HG02798 (cell line): ENCODE measurements at regions not wholly inside any gene's neighbourhood (a gene's known extent, or its start where the extent isn't known, plus 50 kb on each side); places are given as distances from the start of the nearest gene placed in this dataset.
A peak's percentile ranks its signal among the peaks of the same experiment; 100 is the strongest.
"Not testable (repeated sequence)": the region's sequence is repeated elsewhere in the genome, so short reads cannot be mapped to it uniquely, and the experiment has no call there.

Experiments used
- ATAC-seq: cut with Tn5 transposase; IDR thresholded peaks from one replicate; pipeline ENCODE4 v1.9.1; 2021; ENCODE audit warnings: mild to moderate bottlenecking; ENCODE audit not compliant: unreplicated experiment, poor library complexity

DNA sequence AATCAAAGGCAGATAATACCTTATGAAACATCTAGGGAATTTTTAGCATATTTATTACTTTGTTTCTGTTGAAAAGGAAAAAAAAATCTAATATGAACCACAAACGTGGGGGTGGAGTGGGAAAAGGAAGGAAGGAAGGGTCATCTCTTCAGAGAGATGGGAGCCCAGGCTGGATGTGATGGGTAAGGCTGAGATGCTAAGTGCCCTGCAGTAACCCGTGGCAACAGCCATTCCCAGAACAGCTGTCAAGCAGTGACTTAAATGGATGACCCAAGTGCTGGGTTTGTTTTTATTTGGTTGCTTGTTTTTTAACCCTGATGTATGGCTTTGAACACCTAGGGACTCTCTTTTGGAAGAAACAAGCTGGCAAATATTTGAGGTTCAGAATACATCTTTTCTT is 50.7 kb upstream of the KLF7 start:
- ATAC-seq = no peak

DNA sequence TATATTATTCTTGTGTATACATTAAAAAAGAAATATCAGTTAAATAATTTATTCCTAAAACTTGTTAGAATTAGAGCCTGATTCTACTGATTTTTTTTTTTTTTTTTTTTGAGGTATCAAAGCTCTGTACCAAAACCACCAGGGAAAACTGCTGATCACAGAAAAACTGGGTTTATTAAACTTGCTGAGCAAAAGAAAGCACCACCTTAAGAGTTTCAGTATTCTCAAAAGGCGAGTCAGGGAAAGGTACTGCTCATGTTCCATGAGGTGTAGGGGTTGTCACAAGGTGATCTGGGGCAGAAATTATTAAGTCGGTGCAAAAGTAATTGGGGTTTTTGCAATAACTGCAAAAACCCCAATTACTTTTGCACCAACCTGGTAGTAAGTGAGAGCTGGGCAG is 51.7 kb upstream of the KLF7 start:
- ATAC-seq = no peak

DNA sequence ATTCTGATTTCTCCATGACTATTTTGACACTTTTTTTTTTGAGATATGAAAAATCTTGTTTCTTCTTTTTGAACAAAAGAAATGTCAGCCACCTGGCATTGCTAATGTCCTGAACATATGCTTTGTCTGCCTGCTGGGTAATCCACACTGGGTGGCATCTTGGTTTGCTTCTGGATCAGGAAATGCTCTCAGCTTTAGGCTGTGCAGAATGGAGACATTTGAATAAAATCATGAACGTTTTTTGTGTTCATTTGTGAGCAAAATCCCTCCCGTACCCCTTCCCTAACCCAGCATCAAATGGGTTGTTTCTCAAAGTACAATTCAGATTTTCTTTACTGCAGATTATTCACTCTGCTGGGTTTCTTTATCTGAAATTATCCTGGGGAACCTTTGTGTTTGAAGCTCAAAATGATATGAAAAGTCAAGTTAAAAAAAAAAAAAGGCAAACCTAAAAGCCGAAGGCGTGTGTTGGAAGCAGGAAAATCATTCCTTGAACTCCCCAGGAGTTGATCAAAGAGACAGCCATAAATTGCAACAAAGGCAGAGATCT is 53.4 kb upstream of the KLF7 start:
- ATAC-seq = no peak

DNA sequence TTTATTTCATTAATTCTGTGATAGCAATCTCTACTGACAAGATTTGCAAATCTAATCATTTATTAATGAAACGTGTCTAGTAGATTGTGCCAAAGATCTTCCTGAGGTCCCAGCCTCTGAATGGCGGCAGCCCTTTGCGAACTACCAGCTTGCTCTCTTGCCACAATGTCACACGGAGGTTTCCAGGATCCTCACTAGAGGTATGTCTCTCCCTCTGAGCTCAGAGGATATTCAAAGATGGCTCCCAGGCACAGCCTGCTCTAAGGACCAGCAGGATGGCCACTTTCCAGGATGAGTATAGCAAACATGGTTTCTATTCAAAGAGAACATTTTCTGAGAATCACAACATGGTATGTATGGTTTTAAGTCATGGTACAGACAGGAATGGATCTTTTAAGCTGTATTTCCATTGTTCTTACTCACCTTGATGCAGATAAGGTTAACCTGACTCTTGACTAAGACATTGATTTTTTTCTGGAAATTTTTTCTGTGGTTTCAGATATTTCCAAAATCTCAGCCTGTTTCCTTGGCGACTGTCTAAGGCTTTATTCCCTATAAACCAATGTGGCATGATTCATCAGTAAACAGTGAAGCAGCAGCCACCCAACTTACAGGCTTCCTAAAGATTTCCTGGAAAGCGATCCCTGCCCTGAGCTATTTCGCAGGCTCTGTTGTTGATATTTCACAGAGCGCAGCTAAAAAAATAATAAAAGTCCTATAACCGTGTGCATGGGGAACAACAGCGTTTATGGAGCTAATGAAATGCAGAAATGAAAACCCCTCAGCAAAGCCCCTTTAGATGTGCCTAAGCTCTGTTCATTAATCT is 54.1 kb upstream of the KLF7 start:
- ATAC-seq = no peak

DNA sequence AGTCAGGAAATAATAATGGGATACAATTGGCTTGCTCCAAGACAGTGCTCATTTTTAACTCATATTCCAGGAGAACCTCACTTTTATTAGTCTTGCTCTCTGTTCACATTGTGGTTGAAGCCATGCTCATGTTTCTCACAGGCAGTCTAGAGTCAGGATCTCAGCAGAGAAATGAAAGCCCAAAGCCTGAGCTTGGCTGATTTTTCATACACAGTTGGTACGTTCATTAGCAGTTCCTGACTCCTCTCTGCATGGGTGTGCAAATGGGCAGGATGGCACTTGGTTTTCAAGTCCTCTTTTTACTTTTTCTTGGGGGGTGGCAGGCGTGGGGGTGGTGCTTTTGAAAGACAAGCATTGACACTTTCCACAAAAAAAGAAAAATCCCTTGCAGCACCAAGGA is 56.0 kb upstream of the KLF7 start:
- no peak for ATAC-seq

DNA sequence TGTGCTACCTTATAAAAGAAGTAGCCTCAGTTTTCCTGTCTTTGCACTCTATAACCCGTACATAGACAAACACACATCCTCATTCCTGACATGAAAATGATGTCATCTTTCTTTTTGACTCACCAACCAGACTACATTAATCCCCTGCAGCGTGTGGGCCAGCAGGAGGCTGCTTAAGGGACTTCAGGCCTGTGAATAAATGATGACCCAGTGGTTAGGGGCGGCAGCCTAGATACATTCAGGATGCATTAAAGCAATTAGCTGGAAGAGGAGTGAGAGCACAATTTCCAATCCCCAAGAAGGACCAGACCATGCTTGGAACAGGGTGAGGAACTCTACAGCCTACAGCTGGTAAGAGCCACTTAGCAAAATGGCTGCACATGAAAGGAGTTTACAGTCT is 57.3 kb upstream of the KLF7 start:
- peak; percentile 81 for ATAC-seq

DNA sequence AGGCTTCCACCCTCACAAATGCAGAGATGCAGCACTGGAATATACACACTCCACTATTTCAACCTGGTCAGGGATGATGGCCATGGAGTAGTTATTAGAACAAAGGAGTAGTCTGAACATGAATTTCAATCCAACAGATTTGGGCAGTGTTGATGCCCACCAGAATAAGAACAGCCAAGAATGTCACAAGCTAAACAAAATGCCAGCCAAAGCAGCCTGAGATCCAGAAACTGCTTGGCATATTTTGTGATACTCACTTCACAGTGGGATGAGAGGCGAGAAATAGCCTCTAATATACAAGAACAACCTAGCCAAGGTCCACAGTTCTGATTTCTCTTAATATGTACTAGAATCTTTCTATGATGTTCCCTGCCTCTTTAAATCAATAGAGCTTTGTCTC is 58.6 kb upstream of the KLF7 start:
- no peak for ATAC-seq

DNA sequence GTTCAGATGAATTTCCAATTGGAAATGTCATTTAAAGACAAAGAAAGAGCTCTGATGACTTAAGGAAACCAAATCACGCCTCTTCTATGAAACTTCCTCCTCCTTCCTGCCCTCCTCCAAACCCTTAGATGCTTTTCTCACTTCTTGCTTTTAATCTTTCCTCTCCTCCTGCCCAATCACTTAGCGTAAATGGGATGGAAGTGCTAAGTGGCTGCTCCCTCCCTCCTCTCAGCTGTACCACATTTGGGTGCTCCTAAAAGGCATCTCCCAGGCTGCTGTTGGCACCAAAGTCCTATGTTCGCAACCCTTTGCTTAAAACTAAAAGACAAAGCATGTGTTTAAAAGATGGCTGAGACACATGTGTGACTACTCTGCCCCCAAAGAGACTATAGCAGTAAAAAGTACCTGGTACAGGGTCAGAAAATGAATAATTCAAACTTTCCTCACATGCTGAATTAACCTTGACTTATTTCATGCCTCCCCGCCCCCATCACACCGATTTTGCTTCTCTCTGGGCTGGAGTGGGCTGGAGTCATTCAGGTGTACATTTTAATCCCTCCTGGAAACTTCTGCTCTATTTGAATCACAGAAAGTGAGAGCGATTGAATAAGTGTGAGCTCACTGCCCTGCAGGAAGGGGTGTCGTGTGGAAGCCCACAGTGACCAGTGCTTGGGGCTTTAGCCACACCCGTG is 59.2 kb upstream of the KLF7 start:
- ATAC-seq = no peak

DNA sequence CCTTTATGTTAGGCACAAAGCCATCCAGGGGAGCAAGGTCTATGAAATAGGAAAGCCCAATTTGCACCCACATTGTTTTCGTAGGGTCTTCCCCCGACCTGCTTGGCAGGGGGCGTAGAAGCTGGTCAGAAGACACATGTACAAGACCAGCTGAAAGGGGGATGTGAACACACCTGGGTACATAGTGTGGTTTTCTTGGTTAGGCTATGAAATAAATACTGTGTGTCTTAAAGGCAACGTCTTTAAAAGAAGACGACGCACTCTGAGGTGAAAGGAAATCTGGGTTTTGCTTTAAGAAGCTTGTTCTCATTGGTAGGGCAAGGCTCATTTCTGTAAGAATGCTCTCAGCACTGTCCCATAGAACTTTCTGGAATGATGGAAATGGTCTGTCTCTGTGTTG is 60.0 kb upstream of the KLF7 start:
- no peak for ATAC-seq

DNA sequence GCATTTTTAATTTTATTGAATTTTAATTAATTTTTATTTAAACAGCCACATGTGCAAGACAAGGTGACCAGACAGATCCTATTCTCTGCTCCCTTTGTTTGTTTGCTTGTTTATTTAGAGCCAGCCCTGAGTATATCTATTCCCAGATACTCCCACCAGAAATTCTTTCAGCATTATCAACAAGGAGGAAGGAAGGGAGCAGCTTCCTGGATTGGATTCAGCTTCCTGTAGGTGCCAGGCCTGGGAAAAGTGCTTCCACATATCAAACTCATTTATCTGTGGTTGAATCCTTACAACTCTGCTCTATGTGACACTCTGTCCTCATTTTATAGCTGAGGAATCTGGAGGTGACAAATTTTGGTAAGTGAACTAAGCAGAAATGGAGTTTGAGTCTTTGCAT is 60.5 kb upstream of the KLF7 start:
- no peak for ATAC-seq

DNA sequence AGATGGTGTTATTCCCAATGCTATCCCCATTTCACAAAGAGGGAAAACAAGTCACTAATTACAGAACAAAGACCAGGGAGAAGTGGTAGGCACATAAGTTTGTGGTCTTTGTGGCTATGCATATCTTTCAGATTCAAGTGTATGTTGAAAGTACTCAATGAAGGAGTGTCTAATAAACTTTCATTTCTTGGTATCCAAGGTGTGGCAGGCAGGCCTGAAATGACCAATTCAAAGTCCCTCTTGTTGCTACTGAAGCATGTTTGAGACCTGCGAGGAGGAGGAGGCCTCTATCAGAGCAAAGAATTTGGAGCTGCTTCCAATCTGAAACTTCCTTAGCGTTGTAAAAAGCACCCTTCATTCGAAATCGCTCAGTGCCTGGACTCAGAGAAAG is 60.9 kb upstream of the KLF7 start:
- ATAC-seq = peak; percentile 26

DNA sequence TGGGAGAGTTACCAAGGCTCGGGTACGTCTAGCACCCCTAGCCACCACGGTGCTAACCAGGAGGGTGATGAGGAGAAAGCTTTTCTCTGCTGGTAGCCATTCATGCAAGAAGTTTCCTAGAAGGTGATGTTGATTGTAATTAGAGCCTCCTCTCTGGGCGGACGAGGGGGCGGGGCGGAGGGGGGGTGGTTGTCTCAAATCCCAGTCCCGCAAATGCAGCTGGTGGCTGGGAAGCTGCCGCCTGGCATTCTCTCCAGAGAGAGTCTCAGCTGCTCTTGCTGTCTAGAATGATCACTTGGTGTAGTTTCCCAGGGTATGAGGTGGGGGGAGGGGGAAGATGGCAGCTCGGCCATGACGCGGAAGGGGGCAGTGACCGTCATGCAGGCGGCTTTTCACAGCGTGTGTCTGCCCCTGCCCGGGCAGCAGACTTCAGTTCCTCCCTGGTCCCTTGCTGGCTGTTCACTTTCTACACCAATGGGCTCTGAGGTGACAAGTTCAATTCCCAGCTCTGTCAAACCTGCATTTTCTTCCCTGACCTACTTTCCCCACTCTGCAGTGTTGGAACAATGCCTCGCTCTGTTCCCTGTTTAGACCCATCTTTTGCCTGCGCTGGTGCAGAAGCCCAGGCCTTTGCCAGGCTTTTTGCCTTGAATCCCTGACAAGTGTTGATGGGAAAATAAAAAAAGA is 61.5 kb upstream of the KLF7 start:
- ATAC-seq = no peak

DNA sequence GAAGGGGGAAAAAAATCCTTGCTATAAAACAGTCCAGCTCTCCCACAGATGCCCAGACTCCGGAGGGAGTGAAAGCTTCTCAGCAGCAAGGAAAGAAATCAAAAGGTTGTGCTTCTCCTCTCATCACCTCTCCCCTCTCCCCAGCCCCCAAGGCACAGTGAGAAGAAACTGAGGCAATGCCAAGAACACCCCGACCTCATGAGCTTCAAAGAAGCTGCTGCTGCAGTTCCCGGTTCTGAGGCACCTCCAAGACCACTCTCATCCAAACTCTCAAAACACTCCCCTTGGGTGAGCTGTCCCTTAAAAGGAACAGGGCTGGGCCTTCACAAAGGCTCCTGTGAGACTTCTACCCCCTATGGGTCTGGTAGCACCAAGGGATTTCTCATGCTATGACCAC is 62.0 kb upstream of the KLF7 start:
- ATAC-seq = no peak

DNA sequence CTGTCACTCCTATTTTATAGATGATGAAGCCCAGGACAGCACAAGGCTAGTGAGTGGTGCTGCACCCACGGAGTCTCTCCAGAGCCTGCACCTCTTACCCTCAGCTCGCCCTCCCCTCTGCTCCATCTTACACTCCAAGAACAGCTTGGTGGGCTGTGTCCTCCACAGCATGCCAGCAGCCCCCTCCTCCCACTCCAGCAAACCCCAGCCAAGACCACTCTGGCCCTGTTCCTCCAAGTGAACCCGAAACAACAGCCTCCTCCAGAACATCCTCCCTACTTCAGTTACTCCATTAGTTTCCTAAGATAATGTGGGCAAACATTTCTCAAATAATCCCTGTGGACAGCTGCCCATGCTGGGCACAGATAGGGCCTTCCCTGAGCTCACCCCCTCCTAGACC is 62.7 kb upstream of the KLF7 start:
- ATAC-seq = no peak

DNA sequence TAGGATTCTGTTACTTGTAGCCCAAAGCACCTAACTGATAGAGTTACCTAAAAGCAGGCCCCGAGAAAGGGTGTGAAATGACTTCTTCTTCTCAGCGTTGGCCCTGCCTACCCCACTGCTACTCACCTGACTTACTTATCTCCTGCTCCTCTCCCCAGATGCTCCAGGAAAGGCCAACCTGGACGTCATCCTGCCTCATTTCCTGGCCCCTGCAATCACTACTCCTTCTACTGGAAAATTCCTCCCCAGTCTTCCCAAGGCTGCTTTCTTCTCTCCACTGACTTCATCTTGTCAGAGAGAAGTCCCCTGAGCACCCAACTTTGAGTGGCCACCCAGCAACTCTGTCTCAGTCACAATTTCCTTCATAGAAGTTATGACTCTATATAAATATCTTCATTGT is 63.4 kb upstream of the KLF7 start:
- no peak for ATAC-seq

DNA sequence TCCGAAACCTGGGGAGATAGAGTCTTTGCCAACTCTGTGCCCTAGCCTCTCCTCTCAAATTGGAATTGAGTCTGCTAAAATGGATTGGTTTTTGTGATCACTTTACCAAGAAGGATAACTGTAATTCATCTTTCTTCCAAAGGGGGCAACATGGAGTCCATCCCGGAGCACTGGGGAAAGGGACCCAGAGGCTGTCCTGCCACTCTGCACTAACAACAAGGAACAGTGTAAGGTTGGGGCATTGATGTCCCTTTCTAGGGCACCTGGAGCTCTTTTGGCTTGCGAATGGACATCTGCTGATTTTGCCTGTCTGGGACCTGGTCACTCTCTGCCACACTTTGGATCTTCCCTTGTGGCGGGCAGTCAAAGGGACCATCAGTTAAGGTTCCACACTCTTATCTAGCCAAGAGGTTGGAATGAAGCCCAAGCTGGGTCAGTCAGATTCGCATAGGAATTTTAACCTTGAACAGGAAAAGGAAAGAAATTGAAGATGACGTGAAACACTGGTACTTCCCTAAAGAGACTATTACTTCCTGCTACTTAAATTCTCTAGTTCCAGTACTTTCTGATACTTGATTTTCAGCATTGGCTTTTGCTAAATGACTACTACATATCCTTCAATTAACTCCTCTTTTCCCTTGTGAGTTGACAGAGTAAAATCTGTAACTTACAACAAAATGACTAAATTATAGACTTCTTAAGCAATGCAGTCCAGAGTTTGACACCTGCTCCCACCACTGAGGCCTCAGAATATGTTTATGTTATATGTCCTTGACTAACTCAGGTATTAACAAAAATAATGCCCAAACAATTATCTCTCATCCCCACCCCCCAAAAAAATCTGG is 64.7 kb upstream of the KLF7 start:
- peak; percentile 47 for ATAC-seq

DNA sequence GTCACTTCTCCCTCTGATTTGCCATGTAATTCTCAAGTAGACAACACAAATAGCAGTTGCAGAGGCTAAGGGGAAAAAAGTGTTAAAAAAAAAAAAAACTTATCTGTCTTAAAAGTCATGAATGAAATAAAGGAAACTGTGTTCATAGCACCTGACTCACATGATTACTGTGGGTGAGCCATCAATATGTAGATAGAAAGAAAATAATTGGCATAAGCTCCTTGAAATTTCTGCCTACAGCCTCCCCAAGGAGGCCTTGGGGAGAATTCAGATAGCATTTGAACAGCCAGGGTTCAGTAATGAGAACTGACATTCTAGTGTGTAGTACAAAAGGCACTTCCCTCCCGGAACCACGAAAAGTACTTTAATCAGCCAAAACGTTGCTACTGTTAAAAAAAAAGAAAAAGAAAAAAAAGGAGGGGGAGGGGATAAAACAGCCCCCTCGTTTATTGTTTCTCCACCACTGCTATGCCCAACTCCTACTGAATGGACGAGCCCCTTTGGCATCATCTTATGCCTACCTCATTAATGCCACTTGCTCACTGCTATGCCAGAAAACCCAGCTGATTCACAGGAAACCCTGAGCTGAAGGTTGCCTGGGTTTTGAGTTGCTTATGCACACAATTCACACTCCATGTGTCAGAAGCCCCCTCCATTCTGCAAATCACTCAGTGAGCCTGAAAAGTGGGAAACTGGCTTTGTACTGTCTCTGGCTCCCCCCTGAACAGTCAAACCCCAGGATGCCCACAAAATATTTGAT is 65.5 kb upstream of the KLF7 start:
- no peak for ATAC-seq

DNA sequence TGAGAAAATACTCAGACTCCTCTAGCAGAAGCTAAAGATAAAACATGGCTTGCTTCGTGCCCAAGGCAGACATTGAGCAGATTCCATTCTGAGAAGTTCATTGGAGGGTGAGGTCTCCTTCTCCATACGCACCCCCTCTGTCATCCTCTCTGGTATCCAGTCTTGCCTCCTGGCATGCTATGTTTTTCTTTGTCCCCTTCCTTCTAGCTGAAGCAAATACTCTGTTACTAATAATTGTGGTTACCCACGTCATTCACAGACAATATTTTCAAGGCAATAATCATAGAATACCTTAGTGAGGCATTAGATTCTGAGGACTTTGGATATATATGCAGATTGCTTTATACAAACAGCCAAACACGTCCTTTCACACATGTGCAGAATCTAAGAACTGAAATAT is 66.2 kb upstream of the KLF7 start:
- no peak for ATAC-seq

DNA sequence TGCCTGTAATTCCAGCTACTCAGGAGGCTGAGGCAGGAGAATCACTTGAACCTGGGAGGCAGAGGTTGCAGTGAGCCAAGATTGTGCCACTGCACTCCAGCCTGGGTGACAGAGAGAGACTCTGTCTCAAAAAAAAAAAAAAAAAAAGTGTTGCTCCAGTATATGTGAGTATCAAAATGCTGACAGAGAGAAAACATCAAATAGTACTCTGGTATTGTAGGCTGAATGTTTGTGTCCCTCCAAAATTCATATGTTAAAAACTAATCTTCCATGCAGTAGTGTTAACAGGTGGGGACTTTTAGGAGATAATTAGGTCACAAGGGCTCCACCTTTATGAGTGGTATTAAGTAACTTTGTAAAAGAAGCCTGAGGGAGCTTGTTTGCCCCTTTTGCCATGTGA is 67.4 kb upstream of the KLF7 start:
- not testable (repeated sequence) for ATAC-seq

DNA sequence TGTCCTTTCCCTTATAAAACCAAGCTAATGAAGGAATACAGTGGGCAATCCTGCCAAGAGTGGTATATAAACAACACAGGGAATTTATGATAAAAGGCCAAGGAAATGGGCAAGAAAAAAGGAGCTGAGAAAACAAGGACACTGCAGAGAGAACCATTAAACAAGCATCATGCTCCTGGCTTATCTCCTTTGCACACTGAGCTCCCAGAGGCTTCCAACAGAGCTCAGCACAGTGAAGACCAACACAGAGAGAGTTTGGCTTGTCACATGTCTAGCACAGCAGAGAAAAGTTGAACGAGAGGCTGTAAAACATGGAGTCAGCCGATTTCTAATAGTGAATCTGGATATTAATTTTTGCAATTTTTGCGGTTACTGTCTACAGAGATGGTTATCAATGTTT is 68.0 kb upstream of the KLF7 start:
- ATAC-seq = no peak
